ENCODE measurements at regions not wholly inside any gene's neighbourhood (a gene's known extent, or its start where the extent isn't known, plus 50 kb on each side); places are given as distances from the start of the nearest gene placed in this dataset.

DNA sequence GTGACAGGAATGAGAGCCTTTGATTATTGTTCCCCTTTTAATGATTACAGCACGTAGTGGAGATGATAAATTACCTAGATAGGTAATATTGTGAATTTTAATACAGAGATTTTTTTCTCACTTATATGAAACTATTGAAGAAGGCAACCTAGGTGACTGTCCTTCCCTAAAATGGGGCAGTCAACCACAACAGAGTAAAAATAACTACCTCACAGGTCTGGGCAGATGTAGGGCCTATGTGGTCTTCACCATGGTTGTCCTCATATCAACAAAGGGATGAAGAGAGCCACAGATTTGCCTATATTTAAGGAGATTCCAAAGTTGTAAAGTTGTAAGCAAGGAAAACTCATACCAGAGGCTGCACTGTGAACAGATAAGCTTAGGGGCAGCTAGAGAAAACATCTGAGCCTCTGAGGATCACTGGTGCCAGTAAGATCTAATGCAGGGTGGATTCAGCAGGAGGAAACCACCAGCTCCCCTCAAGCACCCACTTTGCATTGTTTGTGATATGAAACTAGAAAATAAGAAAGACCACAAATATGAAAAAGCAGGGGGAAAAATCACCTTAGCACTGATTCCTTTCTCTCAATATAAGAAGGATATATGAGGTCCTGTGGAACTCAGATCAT is 547.9 kb upstream of the GALNTL6 start:
- TF ChIP-seq, protein P1, sequence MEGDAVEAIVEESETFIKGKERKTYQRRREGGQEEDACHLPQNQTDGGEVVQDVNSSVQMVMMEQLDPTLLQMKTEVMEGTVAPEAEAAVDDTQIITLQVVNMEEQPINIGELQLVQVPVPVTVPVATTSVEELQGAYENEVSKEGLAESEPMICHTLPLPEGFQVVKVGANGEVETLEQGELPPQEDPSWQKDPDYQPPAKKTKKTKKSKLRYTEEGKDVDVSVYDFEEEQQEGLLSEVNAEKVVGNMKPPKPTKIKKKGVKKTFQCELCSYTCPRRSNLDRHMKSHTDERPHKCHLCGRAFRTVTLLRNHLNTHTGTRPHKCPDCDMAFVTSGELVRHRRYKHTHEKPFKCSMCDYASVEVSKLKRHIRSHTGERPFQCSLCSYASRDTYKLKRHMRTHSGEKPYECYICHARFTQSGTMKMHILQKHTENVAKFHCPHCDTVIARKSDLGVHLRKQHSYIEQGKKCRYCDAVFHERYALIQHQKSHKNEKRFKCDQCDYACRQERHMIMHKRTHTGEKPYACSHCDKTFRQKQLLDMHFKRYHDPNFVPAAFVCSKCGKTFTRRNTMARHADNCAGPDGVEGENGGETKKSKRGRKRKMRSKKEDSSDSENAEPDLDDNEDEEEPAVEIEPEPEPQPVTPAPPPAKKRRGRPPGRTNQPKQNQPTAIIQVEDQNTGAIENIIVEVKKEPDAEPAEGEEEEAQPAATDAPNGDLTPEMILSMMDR (IDR thresholded peaks at IDR 0.05): no peak
- no peak for TF ChIP-seq EZH2 (IDR thresholded peaks at IDR 0.05; ENCODE audit: borderline replicate concordance, insufficient read depth, low read depth, low read length, poor library complexity, severe bottlenecking)
